D721Med (cell line): ENCODE measurements at regions not wholly inside any gene's neighbourhood (a gene's known extent, or its start where the extent isn't known, plus 50 kb on each side); places are given as distances from the start of the nearest gene placed in this dataset.

Source experiments
- DNase-seq: peaks from one replicate; pipeline ENCODE4 v3.0.0; 2011; ENCODE audit warnings: low spot score; ENCODE audit not compliant: insufficient read length
- FAIRE-seq: peaks from 2 replicates; lab custom pipeline; 2011; peaks lifted over from hg19 to GRCh38; lab: Jason Lieb, UNC
- CTCF ChIP-seq: IDR thresholded peaks from 2 replicates; pipeline ENCODE4 v1.5.1; 2012; ENCODE audit warnings: mild to moderate bottlenecking, control low read depth; ENCODE audit not compliant: insufficient read depth; ENCODE audit errors: missing control alignments

DNA sequence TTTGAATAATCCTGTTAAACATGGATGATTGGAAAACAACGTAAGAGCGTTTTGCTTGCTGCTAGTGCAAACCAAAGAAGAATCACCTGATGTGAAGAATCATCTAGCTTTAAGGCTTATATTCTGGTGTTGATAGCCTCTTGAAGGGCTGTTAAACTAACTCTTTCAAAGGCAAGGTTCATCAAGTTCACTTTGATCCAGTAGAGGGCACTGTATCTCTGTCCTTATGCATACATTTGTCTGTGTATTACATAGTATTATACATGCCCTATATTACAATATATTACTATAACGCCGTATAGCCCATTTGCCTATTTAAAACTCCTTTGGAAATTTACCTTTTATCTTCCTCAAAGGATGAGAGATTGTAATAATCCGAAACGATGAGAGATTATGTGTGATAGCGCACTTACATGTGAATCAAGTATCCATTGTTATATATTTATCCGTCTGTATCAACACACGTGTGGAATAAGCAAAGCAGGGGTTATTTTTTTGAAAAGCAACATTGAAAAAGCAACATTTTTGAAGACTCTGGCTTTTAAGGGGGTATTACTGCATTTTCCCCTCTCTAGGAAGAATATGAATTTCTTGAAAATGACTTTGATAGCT is 50.8 kb upstream of the NRN1 start:
- peak; percentile 72 for TF ChIP-seq CTCF
- DNase-seq = peak; percentile 24
- no peak for FAIRE-seq
